ENCODE measurements at regions not wholly inside any gene's neighbourhood (a gene's known extent, or its start where the extent isn't known, plus 50 kb on each side); places are given as distances from the start of the nearest gene placed in this dataset.

DNA sequence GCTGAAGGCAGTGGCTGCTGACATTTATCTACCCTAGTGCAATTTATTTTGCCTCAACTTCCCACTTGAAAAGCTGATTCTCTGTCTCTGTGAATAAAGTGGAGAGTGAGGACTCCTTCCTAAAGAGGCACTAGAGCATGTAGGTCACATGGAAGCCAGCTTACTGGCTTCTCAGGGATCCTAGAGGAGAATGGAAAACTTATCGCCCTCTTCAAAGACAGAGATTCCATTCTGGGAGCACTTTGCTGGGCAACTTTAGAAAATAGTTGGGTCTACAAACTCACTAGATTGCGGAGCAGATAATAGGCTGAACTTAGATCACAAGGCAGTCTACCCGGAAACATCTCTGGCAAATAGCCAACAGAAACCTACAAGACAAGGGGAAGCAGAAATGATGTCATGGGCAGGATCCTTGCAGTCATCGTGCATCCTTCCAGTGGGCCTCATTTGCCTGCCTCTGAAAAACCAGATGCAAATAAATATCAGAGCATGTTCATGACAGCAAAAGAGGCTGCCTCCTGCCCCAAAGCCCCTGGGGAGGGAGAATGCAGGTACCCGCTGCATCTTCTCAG is 104.8 kb upstream of the BARHL2 start:
- no peak for TF ChIP-seq CTCF (IDR thresholded peaks at IDR 0.05; ENCODE audit: insufficient read depth, low read length)
- TF ChIP-seq, protein P1, sequence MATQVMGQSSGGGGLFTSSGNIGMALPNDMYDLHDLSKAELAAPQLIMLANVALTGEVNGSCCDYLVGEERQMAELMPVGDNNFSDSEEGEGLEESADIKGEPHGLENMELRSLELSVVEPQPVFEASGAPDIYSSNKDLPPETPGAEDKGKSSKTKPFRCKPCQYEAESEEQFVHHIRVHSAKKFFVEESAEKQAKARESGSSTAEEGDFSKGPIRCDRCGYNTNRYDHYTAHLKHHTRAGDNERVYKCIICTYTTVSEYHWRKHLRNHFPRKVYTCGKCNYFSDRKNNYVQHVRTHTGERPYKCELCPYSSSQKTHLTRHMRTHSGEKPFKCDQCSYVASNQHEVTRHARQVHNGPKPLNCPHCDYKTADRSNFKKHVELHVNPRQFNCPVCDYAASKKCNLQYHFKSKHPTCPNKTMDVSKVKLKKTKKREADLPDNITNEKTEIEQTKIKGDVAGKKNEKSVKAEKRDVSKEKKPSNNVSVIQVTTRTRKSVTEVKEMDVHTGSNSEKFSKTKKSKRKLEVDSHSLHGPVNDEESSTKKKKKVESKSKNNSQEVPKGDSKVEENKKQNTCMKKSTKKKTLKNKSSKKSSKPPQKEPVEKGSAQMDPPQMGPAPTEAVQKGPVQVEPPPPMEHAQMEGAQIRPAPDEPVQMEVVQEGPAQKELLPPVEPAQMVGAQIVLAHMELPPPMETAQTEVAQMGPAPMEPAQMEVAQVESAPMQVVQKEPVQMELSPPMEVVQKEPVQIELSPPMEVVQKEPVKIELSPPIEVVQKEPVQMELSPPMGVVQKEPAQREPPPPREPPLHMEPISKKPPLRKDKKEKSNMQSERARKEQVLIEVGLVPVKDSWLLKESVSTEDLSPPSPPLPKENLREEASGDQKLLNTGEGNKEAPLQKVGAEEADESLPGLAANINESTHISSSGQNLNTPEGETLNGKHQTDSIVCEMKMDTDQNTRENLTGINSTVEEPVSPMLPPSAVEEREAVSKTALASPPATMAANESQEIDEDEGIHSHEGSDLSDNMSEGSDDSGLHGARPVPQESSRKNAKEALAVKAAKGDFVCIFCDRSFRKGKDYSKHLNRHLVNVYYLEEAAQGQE (IDR thresholded peaks at IDR 0.05; ENCODE audit: insufficient replicate concordance, low read depth): no peak
- no peak for TF ChIP-seq SPI1 (IDR thresholded peaks at IDR 0.05; ENCODE audit: borderline replicate concordance, low read depth)

Measured in HL-60 (cell line).